ENCODE measurements at regions not wholly inside any gene's neighbourhood (a gene's known extent, or its start where the extent isn't known, plus 50 kb on each side); places are given as distances from the start of the nearest gene placed in this dataset.

DNA sequence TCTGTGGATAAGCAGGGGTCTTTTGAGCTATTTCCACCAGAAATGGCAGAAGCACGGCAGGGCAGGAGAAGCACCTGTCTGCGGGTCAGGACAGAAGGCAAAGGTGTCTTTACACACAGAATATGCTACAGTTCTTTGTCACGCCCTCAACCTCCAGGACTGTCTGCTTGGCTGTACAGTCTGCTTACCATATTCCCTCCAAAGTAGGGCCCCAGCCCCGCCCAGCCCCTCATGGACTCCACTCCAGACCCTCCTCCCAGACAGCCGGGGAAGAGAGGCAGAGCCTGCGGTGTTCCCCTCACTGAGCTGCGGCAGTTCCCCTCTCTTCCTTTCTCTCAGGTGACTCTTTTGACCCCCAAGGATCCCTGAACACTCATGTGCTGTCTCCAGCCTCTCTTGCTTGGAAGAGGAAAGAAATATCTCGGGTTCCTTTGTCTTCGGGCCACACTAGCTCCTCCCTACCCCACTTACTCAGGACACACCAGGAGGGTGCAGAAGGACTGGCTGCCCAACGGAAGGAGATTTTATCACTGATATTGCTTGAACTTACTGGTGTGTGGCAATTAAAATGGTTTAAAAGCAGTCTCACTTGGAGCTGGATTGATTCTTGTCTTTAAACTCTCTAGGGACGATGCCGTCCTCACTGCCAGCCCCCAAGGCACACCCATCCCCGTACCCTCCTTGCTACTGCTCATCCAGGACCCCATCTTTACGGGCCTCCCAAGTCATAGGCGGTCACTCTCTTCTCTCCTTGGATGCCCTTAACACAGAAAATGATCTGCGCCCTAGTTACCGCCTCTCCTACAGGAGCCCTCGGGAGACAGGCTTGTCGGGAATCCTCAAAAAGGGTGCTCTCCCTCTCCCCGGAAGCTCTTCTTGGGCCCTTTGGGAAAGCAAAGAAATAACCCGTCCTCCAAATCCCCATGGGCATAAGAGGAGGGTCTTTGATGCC lies 169.7 kb downstream of the TOMM20 start:
- TF ChIP-seq, protein P1, sequence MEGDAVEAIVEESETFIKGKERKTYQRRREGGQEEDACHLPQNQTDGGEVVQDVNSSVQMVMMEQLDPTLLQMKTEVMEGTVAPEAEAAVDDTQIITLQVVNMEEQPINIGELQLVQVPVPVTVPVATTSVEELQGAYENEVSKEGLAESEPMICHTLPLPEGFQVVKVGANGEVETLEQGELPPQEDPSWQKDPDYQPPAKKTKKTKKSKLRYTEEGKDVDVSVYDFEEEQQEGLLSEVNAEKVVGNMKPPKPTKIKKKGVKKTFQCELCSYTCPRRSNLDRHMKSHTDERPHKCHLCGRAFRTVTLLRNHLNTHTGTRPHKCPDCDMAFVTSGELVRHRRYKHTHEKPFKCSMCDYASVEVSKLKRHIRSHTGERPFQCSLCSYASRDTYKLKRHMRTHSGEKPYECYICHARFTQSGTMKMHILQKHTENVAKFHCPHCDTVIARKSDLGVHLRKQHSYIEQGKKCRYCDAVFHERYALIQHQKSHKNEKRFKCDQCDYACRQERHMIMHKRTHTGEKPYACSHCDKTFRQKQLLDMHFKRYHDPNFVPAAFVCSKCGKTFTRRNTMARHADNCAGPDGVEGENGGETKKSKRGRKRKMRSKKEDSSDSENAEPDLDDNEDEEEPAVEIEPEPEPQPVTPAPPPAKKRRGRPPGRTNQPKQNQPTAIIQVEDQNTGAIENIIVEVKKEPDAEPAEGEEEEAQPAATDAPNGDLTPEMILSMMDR (IDR thresholded peaks at IDR 0.05), result no peak
- TF ChIP-seq EZH2 (IDR thresholded peaks at IDR 0.05; ENCODE audit: borderline replicate concordance, insufficient read depth, low read depth, low read length, poor library complexity, severe bottlenecking), result no peak
